Calu3 (cell line): ENCODE measurements at regions not wholly inside any gene's neighbourhood (a gene's known extent, or its start where the extent isn't known, plus 50 kb on each side); places are given as distances from the start of the nearest gene placed in this dataset.
A peak's percentile ranks its signal among the peaks of the same experiment; 100 is the strongest.
"Not testable (repeated sequence)": the region's sequence is repeated elsewhere in the genome, so short reads cannot be mapped to it uniquely, and the experiment has no call there.

Experiments
- BruUV-seq: library from RNA; stranded (reverse); fragments of 400-500 nt; replicated peaks from 2 replicates; lab custom pipeline; 2021; lab: Mats Ljungman, UMichigan
- CTCF ChIA-PET: fragments of 300-600 bp; sonication (Branson Sonifier 250); formaldehyde crosslinking; loops from one replicate; lab custom pipeline; 2022; ENCODE audit warnings: antibody characterized with exemption; lab: Charles Lee
- DNase-seq: peaks from one replicate; pipeline ENCODE4 v3.0.0; 2022
- H3K27ac Mint-ChIP-seq: one replicate; pipeline ENCODE4 v1.8.0; 2022; ENCODE audit warnings: mixed read lengths; ENCODE audit not compliant: unreplicated experiment
- H3K27me3 Mint-ChIP-seq: one replicate; pipeline ENCODE4 v1.8.0; 2022; ENCODE audit warnings: mixed read lengths; ENCODE audit not compliant: unreplicated experiment
- H3K36me3 Mint-ChIP-seq: one replicate; pipeline ENCODE4 v1.8.0; 2022; ENCODE audit warnings: mild to moderate bottlenecking, moderate library complexity, mixed read lengths; ENCODE audit not compliant: insufficient read depth, unreplicated experiment
- H3K4me1 Mint-ChIP-seq: one replicate; pipeline ENCODE4 v1.8.0; 2022; ENCODE audit warnings: mild to moderate bottlenecking, low read depth, mixed read lengths; ENCODE audit not compliant: unreplicated experiment
- H3K4me3 Mint-ChIP-seq: one replicate; pipeline ENCODE4 v1.8.0; 2022; ENCODE audit warnings: mild to moderate bottlenecking, low read depth, moderate library complexity, mixed read lengths; ENCODE audit not compliant: unreplicated experiment
- H3K9me3 Mint-ChIP-seq: one replicate; pipeline ENCODE4 v1.8.0; 2022; ENCODE audit warnings: low read depth, mixed read lengths; ENCODE audit not compliant: unreplicated experiment
- CTCF ChIP-seq: fragments of 200-600 bp; IDR thresholded peaks from one replicate; pipeline ENCODE4 v1.8.0; 2022; ENCODE audit warnings: antibody characterized with exemption; ENCODE audit not compliant: unreplicated experiment
- intact Hi-C: fragments of 100-400 bp; cut with micrococcal nuclease; formaldehyde crosslinking; loops from one replicate; pipeline ENCODE4 v1.10.0; 2022; ENCODE audit not compliant: unreplicated experiment

GRCh38 chr21:35438643-35439404 lies 389.7 kb upstream of the RUNX1 start:
- Mint-ChIP-seq H3K27ac (peak overlapping the region; percentile 58), H3K27me3 (no peaks in the 10 kb centered on the region), H3K4me1 (peaks cover 16% of the 10 kb centered on the region), H3K36me3 (no peaks in the 10 kb centered on the region), H3K9me3 (no peaks in the 10 kb centered on the region), H3K4me3 (peak overlapping the region; percentile 20)
- CTCF ChIA-PET = interaction anchor here (0.9 kb wide), 1 partner anchor 69 kb away, joined by 3 read pairs; no protein-coding TSS in a partner anchor
- TF ChIP-seq CTCF = no peak
- intact Hi-C loops = no loop called here
- peak; percentile 59 for DNase-seq
- no TSS peak for BruUV-seq

- CTCF ChIA-PET = no interaction called here
- TF ChIP-seq CTCF = no peak
- no TSS peak for BruUV-seq
- peak overlapping the region; percentile 58 for H3K27ac Mint-ChIP-seq
- no peaks in the 10 kb centered on the region for H3K9me3 Mint-ChIP-seq
- H3K27me3 Mint-ChIP-seq = no peaks in the 10 kb centered on the region
- intact Hi-C loops = no loop called here
- H3K4me3 Mint-ChIP-seq = peak overlapping the region; percentile 20
- peaks cover 16% of the 10 kb centered on the region for H3K4me1 Mint-ChIP-seq
- DNase-seq = no peak
- H3K36me3 Mint-ChIP-seq = no peaks in the 10 kb centered on the region
Measured at GRCh38 chr21:35437941-35438340, 388.8 kb upstream of the RUNX1 start.

GRCh38 chr21:35436899-35437298 lies 387.8 kb upstream of the RUNX1 start:
- Mint-ChIP-seq H3K4me1 (peaks cover 16% of the 10 kb centered on the region), H3K27me3 (no peaks in the 10 kb centered on the region), H3K27ac (no peak overlapping the region), H3K36me3 (no peaks in the 10 kb centered on the region), H3K4me3 (no peak overlapping the region), H3K9me3 (no peaks in the 10 kb centered on the region)
- DNase-seq = no peak
- BruUV-seq = no TSS peak
- intact Hi-C loops = no loop called here
- CTCF ChIA-PET = interaction anchor here (0.7 kb wide), 1 partner anchor 474 kb away, joined by 4 read pairs; no protein-coding TSS in a partner anchor
- no peak for TF ChIP-seq CTCF

GRCh38 chr21:35432601-35433000 lies 383.5 kb upstream of the RUNX1 start:
- CTCF ChIA-PET, BruUV-seq, DNase-seq, H3K4me3 Mint-ChIP-seq, H3K9me3 Mint-ChIP-seq, H3K4me1 Mint-ChIP-seq, H3K27ac Mint-ChIP-seq, H3K27me3 Mint-ChIP-seq, intact Hi-C loops, H3K36me3 Mint-ChIP-seq: not testable (repeated sequence)

GRCh38 chr21:35430260-35430659 lies 381.2 kb upstream of the RUNX1 start:
- CTCF ChIA-PET = no interaction called here
- Mint-ChIP-seq H3K9me3 (peaks cover 2% of the 10 kb centered on the region), H3K4me3 (no peak overlapping the region), H3K36me3 (no peaks in the 10 kb centered on the region), H3K27me3 (no peaks in the 10 kb centered on the region), H3K27ac (no peak overlapping the region), H3K4me1 (no peaks in the 10 kb centered on the region)
- DNase-seq = no peak
- intact Hi-C loops = no loop called here
- BruUV-seq = no TSS peak
- no peak for TF ChIP-seq CTCF
